H1 (cell line): ENCODE measurements at regions not wholly inside any gene's neighbourhood (a gene's known extent, or its start where the extent isn't known, plus 50 kb on each side); places are given as distances from the start of the nearest gene placed in this dataset.

Experiments used
- BCL11A ChIP-seq, 2 experiments: IDR thresholded peaks; one replicate each; pipeline ENCODE4 v1.6.1; 2011; ENCODE audit warnings: low read depth in 2 of 2, low read length in 2 of 2, mild to moderate bottlenecking in 2 of 2
- CHD1 ChIP-seq: IDR thresholded peaks from 2 replicates; pipeline ENCODE4 v1.6.1; 2012; ENCODE audit warnings: low read depth, low read length, improper control_type of control experiment
- CREB1 ChIP-seq: IDR thresholded peaks from 2 replicates; pipeline ENCODE4 v1.6.1; 2012; ENCODE audit warnings: inconsistent platforms
- NANOG ChIP-seq: IDR thresholded peaks from 2 replicates; pipeline ENCODE4 v1.6.1; 2011; ENCODE audit warnings: low read length, low read depth, mild to moderate bottlenecking, inconsistent platforms; ENCODE audit not compliant: insufficient read depth, poor library complexity, severe bottlenecking
- POLR2A ChIP-seq, 2 experiments: IDR thresholded peaks; 1 replicate in 1 of 2; 2 replicates in 1 of 2; pipeline ENCODE4 v1.6.1; 2011; ENCODE audit warnings: low read depth in 2 of 2, low read length in 2 of 2, mild to moderate bottlenecking in 2 of 2; ENCODE audit errors: control extremely low read depth in 1 of 2
- SIX5 ChIP-seq: IDR thresholded peaks from 2 replicates; pipeline ENCODE4 v1.6.1; 2011; ENCODE audit warnings: mild to moderate bottlenecking, low read depth, low read length
- SP2 ChIP-seq: IDR thresholded peaks from 2 replicates; pipeline ENCODE4 v1.6.1; 2012; ENCODE audit warnings: mild to moderate bottlenecking, low read length, inconsistent platforms
- SRF ChIP-seq: IDR thresholded peaks from 2 replicates; pipeline ENCODE4 v1.6.1; 2011; ENCODE audit warnings: mild to moderate bottlenecking, low read depth, low read length, moderate library complexity

- TF ChIP-seq CHD1 (no peak), CREB1 (no peak), SRF (no peak), POLR2A (IDR thresholded peaks at IDR 0.05; ENCODE audit: control extremely low read depth in 1 of 2, low read depth in 2 of 2, low read length in 2 of 2) (no peak), SIX5 (no peak), SP2 (no peak), BCL11A (IDR thresholded peaks at IDR 0.05; ENCODE audit: low read depth in 2 of 2, low read length in 2 of 2) (no peak), NANOG (no peak)
These were observed 220.3 kb upstream of the TPM1 start (continued) for GRCh38 chr15:62822228-62822627.
